RWPE1 (cell line): ENCODE measurements at regions not wholly inside any gene's neighbourhood (a gene's known extent, or its start where the extent isn't known, plus 50 kb on each side); places are given as distances from the start of the nearest gene placed in this dataset.
"Not testable (repeated sequence)": the region's sequence is repeated elsewhere in the genome, so short reads cannot be mapped to it uniquely, and the experiment has no call there.

Experiments
- CTCF ChIA-PET: fragments of 350-600 bp; sonication (Branson Sonifier 250); formaldehyde crosslinking; extraction: SDS; loops from one replicate; lab custom pipeline; 2021; lab: Yijun Ruan, JAX
- POLR2A ChIA-PET: fragments of 400-600 bp; formaldehyde crosslinking; extraction: SDS; loops from one replicate; lab custom pipeline; 2020; ENCODE audit warnings: antibody characterized with exemption; ENCODE audit not compliant: low non-redundant PET; lab: Yijun Ruan, JAX
- DNase-seq: peaks from one replicate; pipeline ENCODE4 v3.0.0; 2012; ENCODE audit warnings: low spot score
- H3K27ac ChIP-seq: fragments of 450-650 bp; 2 replicates; pipeline ENCODE4 v1.5.1; 2017
- TF ChIP-seq, protein P1 (sequence below): fragments of 450-650 bp; conservative IDR thresholded peaks from 2 replicates; pipeline ENCODE4 v1.5.1; 2017; ENCODE audit warnings: low read depth, mild to moderate bottlenecking

DNA sequence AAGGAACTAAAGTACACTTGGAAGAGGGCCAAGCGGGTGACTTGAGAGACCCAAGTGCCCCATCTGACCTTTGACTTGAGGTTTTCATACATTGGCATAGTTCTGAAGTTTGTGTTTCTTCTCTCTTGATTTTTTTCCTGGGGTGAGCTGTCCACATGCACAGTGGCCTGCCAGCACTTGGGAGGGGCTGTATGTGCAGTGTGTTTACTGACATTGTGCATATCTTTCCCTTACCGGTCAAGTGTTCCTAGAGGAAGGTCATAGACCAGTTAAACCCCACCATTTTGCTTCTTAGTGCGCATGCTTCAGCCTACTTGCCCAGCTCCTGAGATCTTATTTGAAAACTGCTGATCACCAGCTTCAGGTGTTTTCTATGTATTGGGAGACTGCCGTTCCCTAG is 435.2 kb upstream of the KAZN start:
- ChIA-PET CTCF (interaction anchor here (0.7 kb wide), 1 partner anchor 23 kb away, joined by 7 read pairs; no protein-coding TSS in a partner anchor), POLR2A (no interaction called here)
- no peak for DNase-seq
- TF ChIP-seq, protein P1, sequence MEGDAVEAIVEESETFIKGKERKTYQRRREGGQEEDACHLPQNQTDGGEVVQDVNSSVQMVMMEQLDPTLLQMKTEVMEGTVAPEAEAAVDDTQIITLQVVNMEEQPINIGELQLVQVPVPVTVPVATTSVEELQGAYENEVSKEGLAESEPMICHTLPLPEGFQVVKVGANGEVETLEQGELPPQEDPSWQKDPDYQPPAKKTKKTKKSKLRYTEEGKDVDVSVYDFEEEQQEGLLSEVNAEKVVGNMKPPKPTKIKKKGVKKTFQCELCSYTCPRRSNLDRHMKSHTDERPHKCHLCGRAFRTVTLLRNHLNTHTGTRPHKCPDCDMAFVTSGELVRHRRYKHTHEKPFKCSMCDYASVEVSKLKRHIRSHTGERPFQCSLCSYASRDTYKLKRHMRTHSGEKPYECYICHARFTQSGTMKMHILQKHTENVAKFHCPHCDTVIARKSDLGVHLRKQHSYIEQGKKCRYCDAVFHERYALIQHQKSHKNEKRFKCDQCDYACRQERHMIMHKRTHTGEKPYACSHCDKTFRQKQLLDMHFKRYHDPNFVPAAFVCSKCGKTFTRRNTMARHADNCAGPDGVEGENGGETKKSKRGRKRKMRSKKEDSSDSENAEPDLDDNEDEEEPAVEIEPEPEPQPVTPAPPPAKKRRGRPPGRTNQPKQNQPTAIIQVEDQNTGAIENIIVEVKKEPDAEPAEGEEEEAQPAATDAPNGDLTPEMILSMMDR, result no peak
- no peak overlapping the region for H3K27ac ChIP-seq

DNA sequence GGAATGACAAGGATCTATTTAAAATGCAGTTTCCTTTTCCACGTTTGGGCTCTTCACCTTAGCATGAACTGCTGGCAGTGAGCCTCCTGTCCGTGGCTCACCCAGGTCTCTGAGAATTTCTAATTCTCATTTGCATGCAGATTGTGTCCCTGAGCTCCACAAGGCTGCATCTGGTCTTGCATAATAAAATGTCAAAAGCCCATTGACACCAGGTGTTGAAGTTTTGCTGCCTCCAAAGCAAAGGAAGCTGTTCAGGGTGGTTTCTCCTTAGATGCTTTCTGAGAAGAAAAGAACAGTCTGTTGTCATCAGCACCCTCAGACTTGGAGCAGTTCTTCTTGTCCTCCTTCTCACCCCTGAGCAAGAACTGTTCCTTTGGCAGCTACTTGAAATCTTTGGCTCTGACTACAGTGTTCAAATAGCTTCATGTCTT is 433.1 kb upstream of the KAZN start:
- ChIA-PET CTCF (interaction anchor here (0.6 kb wide), 1 partner anchor 24 kb away, joined by 6 read pairs; no protein-coding TSS in a partner anchor), POLR2A (no interaction called here)
- TF ChIP-seq, protein P1, result no peak
- DNase-seq, result no peak
- no peak overlapping the region for H3K27ac ChIP-seq

DNA sequence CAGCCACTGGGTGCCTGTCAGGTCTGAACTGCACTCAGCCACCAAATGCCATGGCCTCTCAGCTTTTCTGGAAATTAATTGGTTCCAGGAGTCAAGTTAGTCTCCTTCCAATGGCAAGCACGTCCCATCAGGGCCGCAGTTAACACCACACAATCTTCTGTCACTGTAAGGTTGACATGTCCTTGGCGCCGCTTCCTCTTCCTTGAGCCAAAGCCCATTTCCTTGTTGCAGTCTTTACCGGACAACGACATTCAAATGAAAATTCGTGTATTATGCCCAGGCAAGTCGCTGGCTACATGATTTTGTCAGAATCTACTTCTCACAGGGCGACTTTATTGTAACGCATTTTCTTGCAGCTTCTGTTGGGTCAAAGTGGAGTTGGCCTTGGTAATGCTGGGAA is 430.6 kb upstream of the KAZN start:
- DNase-seq, result no peak
- no peak overlapping the region for H3K27ac ChIP-seq
- TF ChIP-seq, protein P1, result no peak
- CTCF ChIA-PET, result no interaction called here
- POLR2A ChIA-PET, result no interaction called here

DNA sequence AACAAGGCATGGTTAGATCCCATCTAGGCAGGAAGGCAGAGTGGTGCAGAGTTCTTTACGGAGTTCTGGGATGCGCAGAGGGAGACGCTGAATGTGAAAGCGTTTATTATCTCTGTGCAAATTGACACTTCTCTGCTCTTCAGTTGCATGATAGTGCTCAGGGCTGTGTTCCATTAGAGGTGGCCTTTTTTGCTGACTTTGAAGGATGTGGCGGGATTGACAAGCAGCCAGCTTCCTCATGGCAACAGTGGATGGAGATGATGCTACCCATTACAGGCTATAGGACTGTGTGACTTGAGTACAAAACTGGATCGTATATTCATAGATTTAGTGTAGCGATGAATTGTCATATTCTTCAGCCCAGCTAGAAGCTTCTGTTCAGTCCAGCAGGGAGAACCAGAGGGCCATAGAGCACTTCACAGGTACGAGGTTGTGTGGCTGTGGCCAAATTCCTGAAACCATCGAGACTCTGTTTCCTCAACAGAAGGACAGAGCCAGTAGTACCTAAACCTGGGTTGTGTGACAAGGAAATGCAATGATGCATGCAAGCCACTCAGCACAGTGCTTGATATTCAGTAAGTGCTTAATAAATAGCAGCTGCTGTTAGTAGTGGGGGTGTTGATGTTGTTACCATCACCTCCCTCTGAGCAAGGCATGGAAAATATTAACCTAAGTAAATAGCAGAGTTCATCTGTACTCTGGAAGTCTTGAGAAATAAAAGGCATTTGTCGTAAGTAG is 430.0 kb upstream of the KAZN start:
- no peak overlapping the region for H3K27ac ChIP-seq
- TF ChIP-seq, protein P1, result no peak
- no peak for DNase-seq
- CTCF ChIA-PET, result no interaction called here
- POLR2A ChIA-PET, result no interaction called here

DNA sequence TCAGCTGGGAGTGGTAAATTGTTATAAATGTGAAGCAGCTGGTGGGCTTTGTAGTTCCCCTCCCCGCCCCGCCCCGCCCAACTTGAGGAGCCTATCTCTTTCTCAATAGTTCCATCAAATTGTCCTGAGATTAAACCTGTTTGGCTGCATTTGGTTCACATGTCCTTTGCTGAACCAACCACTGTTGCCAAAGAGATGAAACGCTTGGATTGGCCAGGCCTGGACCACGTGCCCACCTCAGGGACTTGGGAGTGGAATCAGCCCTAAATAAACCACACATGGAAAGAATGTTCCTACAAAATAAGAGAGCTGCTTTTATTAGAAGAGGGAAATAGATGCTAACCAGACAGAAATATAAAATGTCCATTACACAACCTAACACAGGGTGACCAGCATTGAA is 424.9 kb upstream of the KAZN start:
- ChIA-PET CTCF (no interaction called here), POLR2A (no interaction called here)
- TF ChIP-seq, protein P1, result no peak
- H3K27ac ChIP-seq, result no peak overlapping the region
- DNase-seq, result no peak

DNA sequence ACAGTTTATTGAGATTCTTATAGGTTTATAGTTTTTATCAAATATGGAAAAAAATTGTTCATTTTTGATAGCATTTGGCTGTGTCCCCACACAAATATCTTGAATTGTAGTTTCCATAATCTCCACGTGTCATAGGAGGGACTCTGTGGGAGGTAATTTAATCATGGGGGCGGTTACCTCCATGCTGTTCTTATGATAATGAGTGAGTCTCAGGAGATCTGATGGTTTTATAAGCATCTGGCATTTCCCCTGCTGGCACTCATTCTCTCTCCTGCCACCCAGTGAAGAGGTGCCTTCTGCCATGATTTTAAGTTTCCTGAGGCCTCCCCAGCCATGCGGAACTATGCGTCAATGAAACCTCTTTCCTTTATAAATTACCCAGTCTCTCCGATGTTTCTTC is 420.6 kb upstream of the KAZN start:
- POLR2A ChIA-PET, DNase-seq, H3K27ac ChIP-seq: not testable (repeated sequence)
- CTCF ChIA-PET, result interaction anchor here (0.6 kb wide), 1 partner anchor 425 kb away, joined by 3 read pairs; no protein-coding TSS in a partner anchor

DNA sequence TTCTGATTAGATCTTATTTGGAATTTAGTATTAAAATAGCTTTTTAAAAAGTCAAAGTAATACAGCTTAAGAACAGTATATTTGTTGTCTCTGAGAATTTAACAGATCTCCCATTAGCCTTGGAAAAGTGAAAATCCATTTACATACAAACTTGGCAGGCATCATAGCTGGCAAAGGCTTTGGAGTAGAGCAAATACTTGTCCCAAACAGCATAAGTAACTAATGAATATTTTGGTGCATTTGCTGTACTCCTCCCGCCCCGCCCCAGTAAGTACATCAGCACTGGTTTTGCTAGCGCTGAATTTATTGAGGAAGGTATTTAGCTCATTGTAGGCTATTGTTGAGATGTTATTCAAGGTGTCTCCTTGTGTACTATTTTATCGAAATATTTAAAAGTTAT is 417.7 kb upstream of the KAZN start:
- DNase-seq, result no peak
- no peak overlapping the region for H3K27ac ChIP-seq
- TF ChIP-seq, protein P1, result no peak
- CTCF ChIA-PET, result interaction anchor here (0.6 to 1.4 kb wide), 2 partner anchors 8 to 43 kb away, joined by 3 read pairs; no protein-coding TSS in a partner anchor
- POLR2A ChIA-PET, result no interaction called here
